Erythroblast (primary cell): ENCODE measurements at regions not wholly inside any gene's neighbourhood (a gene's known extent, or its start where the extent isn't known, plus 50 kb on each side); places are given as distances from the start of the nearest gene placed in this dataset.

Experiments used
- GATA1 ChIP-seq: IDR thresholded peaks from 2 replicates; pipeline ENCODE4 v1.6.1; 2011; ENCODE audit warnings: low read depth, mild to moderate bottlenecking, control low read depth, low read length, moderate library complexity
- POLR2A ChIP-seq: IDR thresholded peaks from 2 replicates; pipeline ENCODE4 v1.6.1; 2011; ENCODE audit warnings: mild to moderate bottlenecking, low read length

DNA sequence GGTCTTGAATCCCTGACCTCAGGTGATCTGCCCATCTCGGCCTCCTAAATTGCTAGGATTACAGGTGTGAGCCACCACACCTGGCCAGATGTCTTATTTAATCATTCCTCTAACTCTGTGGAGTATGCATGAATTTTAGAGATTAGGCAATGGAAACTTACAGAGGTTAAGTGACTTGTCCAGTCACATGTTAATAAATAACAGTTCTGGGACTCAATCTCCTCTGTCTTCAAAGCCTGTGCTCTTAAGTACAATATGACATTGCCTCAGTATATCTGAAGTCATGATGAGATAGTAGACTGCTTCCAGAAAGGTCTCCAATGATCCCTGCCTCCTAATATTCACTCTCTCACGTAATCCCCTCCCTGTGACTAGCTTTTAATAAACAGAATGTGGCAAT lies 72.9 kb upstream of the TDRD3 start:
- TF ChIP-seq POLR2A (no peak), GATA1 (no peak)
